ENCODE measurements at regions not wholly inside any gene's neighbourhood (a gene's known extent, or its start where the extent isn't known, plus 50 kb on each side); places are given as distances from the start of the nearest gene placed in this dataset.
"Not testable (repeated sequence)": the region's sequence is repeated elsewhere in the genome, so short reads cannot be mapped to it uniquely, and the experiment has no call there.

DNA sequence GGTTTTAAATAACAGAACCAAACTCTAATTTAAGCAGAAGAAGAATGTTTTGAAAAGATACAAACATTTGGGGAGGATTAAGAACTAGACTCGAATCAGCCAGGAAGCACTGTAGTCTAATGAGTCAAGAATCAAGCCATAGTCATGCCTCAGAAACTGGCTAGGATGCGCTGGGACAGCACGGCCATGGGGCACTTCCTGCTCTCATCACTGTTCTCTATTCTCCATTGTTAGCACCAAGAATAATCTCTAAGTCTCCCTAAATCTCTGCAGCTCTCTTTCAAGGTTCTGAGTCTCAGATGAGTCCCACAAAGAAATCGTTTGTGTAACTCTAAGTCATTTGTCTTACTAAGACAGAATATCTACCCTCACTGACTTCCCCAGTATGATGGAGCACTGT lies 399.0 kb upstream of the KCNMB2 start:
- no peak for DNase-seq

DNA sequence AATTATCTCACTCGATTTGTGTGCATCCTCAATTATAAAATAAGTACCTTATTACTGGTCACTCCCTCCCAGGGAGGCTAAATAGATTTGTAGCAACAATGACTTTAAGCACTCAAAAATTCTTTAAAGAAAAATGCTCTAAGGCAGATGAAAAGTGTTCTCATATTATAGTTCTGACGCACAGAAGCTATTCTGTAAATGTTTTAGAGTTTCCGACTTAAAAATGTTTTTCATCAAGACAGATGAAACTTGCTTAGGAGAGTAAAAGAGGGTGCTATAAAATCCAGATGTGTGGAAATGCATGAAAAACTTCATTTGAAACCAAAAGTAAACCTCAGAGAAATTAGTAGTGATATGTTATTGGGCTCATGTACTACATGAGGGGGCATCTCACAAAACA lies 398.4 kb upstream of the KCNMB2 start:
- no peak for DNase-seq

- no peak for DNase-seq
Measured at GRCh38 chr3:178139116-178139515, 397.1 kb upstream of the KCNMB2 start.

- no peak for DNase-seq
Measured at GRCh38 chr3:178140531-178141304, 395.5 kb upstream of the KCNMB2 start.

DNA sequence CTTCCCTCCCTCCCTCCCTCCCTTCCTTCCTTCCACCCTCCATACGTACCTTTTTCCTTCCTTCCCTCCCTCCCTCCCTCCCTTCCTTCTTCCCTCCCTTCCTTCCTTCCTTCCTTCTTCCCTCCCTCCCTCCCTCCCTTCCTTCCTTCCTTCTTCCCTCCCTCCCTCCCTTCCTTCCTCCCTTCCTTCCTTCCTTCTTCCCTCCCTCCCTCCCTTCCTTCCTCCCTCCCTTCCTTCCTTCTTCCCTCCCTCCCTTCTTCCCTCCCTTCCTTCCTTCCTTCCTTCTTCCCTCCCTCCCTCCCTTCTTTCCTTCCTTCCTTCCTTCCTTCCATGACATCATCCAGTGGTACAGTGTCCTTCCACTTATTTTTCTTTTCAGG lies 394.9 kb upstream of the KCNMB2 start:
- DNase-seq = not testable (repeated sequence)

- peak in 1 of 3 experiments; percentile 35 for DNase-seq
Measured at GRCh38 chr3:178146406-178146831, 389.8 kb upstream of the KCNMB2 start.

GRCh38 chr3:178147001-178147400 lies 389.2 kb upstream of the KCNMB2 start:
- no peak for DNase-seq

DNA sequence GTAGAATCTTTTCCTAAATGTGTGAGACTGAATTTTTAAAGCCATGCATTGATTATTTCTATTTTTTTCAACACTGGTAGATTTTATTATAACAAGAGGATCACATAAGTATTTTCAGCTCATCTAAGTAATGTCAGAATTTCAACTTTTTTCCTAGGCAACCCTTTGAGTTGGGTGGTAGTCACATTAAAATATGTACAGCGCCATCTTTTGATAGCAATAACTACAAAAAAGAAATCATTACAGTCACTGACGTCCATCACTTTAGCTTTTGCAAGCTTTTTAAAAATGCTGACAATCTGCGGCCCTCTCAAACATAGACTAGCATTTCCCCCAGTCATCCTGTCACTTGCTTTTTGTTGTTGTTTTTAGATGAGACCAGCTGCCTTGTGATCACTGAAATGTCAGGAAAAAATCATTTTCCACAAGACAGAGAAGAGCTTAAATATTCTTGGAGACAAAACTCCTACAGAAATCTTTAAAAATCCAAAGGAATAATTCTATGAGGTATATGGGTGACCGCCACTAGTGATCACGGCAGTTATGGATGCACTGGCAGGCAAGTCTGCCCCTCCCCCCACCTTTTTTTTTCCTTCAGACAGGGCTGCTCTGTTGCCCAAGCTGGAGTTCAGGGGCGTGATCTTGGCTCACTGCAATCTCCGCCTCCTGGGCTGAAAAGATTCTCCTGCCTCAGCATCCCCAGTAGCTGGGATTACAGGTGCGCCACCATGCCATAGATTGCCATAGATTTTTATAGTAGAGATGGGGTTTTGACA lies 384.0 kb upstream of the KCNMB2 start:
- DNase-seq = no peak

- DNase-seq = no peak
Measured at GRCh38 chr3:178152988-178153387, 383.2 kb upstream of the KCNMB2 start.

DNA sequence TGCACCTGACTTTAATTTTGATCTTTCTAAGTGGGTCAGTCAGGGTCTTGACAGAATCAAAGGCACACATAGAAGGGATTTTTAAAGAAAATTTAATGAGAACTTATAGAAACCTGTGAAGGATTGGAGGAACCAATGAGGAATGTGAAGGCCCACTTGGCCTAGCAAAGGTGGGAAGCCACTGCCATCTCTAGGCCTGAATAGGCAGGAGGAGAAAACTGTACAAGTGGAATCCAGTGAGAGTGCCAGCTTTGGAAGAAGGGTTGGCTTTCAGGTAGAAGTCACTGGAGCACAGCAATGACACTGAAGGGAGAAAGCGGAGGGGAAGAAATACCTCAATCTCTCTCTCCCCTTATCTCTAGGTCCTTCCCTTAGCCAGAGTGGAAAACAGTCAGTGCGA lies 380.7 kb upstream of the KCNMB2 start:
- DNase-seq = peak in 1 of 3 experiments; percentile 29

DNA sequence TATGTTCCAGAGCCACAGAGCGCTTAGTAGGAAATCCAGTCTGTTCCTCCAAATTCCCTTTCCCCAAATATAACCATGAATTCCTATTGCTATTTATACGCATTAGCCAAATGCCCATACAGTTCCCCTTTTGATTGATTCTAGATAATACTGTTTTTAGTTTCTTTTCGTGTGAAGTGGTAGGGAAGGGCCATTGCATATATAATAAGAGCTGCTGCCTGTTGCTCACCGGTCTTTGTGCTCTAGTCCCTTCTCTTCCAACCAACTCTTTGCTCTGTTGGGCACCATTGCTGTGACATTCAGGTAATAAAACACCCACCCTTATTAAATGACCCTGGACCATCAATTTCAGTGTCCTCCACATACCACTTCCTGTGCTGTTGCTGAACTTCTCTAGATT lies 379.9 kb upstream of the KCNMB2 start:
- no peak for DNase-seq

GRCh38 chr3:178159691-178160220 lies 376.5 kb upstream of the KCNMB2 start:
- DNase-seq = no peak

DNA sequence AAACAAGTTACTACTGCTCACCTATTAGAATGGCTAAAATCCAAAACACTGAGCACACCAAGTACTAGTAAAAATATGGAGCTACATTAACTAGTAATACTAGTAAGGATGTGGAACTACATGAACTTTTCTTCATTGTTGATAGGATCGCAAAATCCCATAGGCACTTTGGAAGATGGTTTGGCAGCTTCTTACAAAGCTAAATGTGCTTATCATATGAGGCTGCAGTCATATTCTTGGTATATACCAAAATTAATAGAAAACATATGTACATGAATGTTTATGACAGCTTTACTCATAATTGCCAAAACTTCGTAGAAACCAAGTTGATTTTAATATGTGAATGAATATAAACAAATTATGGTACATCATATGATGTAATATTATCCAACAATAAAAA lies 366.8 kb upstream of the KCNMB2 start:
- DNase-seq = no peak

GRCh38 chr3:178170698-178171535 lies 365.3 kb upstream of the KCNMB2 start:
- no peak for DNase-seq

- no peak for DNase-seq
Measured at GRCh38 chr3:178172121-178172520, 364.1 kb upstream of the KCNMB2 start.

- no peak for DNase-seq
Measured at GRCh38 chr3:178174201-178174915, 361.9 kb upstream of the KCNMB2 start.

- DNase-seq = no peak
Measured at GRCh38 chr3:178181088-178181487, 355.1 kb upstream of the KCNMB2 start.

GRCh38 chr3:178181784-178182183 lies 354.5 kb upstream of the KCNMB2 start:
- DNase-seq = no peak

DNA sequence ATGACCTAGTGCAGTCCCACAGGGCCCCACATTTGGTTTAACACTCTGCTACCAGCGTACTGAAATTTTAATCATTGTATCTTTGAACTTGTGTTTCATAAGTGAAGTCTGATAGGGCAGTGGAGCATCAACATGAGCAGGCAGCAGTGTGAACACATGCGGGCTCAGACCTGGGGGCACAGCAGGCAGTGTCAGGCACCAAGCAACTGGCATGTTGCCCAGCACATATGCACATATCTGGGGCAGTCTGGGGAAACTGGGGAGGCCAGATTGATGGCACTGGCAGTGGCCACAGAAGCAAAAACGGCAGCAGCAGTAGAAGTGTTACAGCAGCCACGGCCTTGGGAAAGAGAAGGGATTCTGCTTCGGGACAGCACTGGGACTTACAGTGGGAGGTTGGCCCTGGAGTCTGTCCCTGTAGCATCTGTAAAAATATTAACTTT lies 353.9 kb upstream of the KCNMB2 start:
- peak in 1 of 3 experiments; percentile 15 for DNase-seq

DNA sequence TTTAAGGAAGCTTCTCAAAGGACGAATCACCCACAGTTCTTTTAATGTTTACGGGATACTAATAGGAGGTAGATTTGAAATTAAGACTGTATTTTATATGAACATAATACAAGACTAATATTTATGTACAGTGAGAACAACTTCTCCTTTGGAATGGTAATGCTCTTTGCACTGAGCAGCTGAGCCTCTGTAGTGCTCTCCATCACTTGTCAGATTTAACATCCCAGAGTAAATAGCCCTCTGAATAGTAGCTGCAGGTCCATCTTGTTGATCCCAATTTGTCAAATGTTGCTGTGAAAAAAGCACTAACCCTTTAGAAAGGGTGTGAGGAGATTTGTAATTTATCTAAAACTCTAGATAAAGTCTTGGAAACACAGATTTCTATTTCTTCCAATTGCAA lies 351.4 kb upstream of the KCNMB2 start:
- peak in 1 of 3 experiments; percentile 46 for DNase-seq

GRCh38 chr3:178186666-178187065 lies 349.6 kb upstream of the KCNMB2 start:
- DNase-seq = no peak

GRCh38 chr3:178189854-178190253 lies 346.4 kb upstream of the KCNMB2 start:
- no peak for DNase-seq
